Sigmoid colon (tissue), 6 donors: ENCODE measurements at regions not wholly inside any gene's neighbourhood (a gene's known extent, or its start where the extent isn't known, plus 50 kb on each side); places are given as distances from the start of the nearest gene placed in this dataset.

ENCODE experiments used
- DNase-seq: peaks from one replicate; pipeline ENCODE4 v3.0.0-alpha.2; 2019
- H3K27ac ChIP-seq, 4 donors: fragments of 200-600 bp; sonication (generic); one replicate each; pipeline ENCODE4 v1.5.1; 2016 to 2019; ENCODE audit warnings: mild to moderate bottlenecking in 1 of 4
- H3K27me3 ChIP-seq, 3 donors: fragments of 200-600 bp; sonication (generic); one replicate each; pipeline ENCODE4 v1.5.1; 2019; ENCODE audit warnings: mild to moderate bottlenecking in 1 of 3
- H3K36me3 ChIP-seq, 4 donors: fragments of 200-600 bp; sonication (generic); one replicate each; pipeline ENCODE4 v1.5.1; 2016 to 2019
- H3K4me1 ChIP-seq, 4 donors: fragments of 200-600 bp; sonication (generic); one replicate each; pipeline ENCODE4 v1.5.1; 2017 to 2019
- H3K4me3 ChIP-seq, 4 donors: fragments of 200-600 bp; sonication (generic); one replicate each; pipeline ENCODE4 v1.5.1; 2017 to 2019; ENCODE audit warnings: mild to moderate bottlenecking in 2 of 4, moderate library complexity in 1 of 4
- H3K9me3 ChIP-seq, 4 donors: fragments of 200-600 bp in 3 of 4; sonication (generic) in 3 of 4; one replicate each; pipeline versions ENCODE4 v1.5.1 to v1.6.1; 2013 to 2019
- EP300 ChIP-seq, 4 donors: sonication (generic); formaldehyde crosslinking; IDR thresholded peaks; one replicate each; pipeline ENCODE4 v1.6.1; 2017; ENCODE audit warnings: antibody characterized with exemption in 4 of 4
- POLR2A ChIP-seq, 2 donors: fragments of 450-650 bp; IDR thresholded peaks; one replicate each; pipeline ENCODE4 v1.6.1; 2016; ENCODE audit warnings: antibody characterized with exemption in 2 of 2, mild to moderate bottlenecking in 2 of 2, moderate library complexity in 2 of 2
- POLR2AphosphoS5 ChIP-seq, 4 donors: sonication (generic); formaldehyde crosslinking; IDR thresholded peaks; one replicate each; pipeline ENCODE4 v1.6.1; 2017; ENCODE audit warnings: antibody characterized with exemption in 4 of 4
- WGBS, 2 donors: extraction: QIAGEN DNeasy Blood & Tissue Kit; methylation state at CpG; one replicate each; pipeline ENCODE4 v1.1.7; 2013; 5-methylcytosine and 5-hydroxymethylcytosine counted together
- intact Hi-C: fragments of 100-400 bp; cut with DNase I; formaldehyde crosslinking; loops from one replicate; pipeline ENCODE4 v1.15.1; 2023
- TF ChIP-seq, protein P1 (sequence below), 4 experiments: fragments of 450-650 bp in 3 of 4; fragments of 200-600 bp in 1 of 4; IDR thresholded peaks; one replicate each; pipeline ENCODE4 v1.5.1; 2016 to 2019; ENCODE audit warnings: antibody characterized with exemption in 4 of 4, mild to moderate bottlenecking in 3 of 4, moderate library complexity in 2 of 4
- donor health status: healthy with polysubstance abuse.
- donor health status: healthy.

DNA sequence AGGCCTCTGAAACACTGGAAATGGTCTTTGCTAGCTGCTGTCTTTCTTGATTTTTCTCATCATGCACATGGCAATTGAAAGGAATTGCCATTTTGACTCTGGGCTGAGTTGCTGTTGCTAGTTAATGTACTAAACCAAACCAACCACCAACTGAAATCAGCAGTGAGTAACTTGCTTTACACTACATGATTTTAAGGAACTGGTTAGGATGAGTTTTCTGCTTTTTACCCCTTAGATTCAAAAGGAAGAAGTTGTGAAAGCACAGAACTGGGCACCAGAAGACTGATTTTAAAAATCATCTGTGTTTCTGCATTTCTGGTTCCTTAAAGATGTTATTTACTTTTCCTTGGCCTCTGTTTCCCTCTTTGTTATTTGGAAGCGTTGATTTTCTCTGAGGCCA is 361.9 kb downstream of the HLX start:
- Histone ChIP-seq H3K27ac (peak overlapping the region in 3 of 4 donors; percentile 5 to 31 (median 25)), H3K36me3 (no peaks in the 10 kb centered on the region), H3K4me3 (no peak overlapping the region), H3K27me3 (no peaks in the 10 kb centered on the region), H3K9me3 (no peaks in the 10 kb centered on the region), H3K4me1 (peaks cover 0 to 24% (median 21%) of the 10 kb centered on the region in 4 donors)
- WGBS, 2 donors: 81 to 90% methylated on average over 1 of the region's 1 CpG
- intact Hi-C loops: no loop called here
- no peak for DNase-seq
- TF ChIP-seq POLR2A (IDR thresholded peaks at IDR 0.05) (no peak), POLR2AphosphoS5 (IDR thresholded peaks at IDR 0.05) (no peak)

DNA sequence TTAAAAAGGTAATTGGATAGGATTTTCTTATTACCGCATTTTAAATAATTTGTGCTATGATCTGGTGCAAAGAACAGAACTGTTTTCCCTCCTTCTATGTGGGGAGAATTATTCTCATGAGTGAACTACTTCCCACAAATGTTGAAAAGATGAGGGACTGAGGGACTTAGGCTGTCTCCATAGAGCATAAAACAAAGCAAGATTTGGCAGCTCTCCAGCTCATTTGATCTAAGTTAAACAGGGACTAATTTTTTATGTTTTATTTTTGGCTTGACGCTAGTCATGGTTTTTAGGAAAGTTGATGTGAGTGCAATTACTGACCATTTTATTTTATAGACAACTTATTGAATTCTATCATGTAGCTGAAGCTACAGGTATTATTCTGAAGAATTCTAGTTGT is 362.3 kb downstream of the HLX start:
- no peak for DNase-seq
- WGBS, 2 donors: 58 to 69% methylated on average over 2 of the region's 2 CpGs
- TF ChIP-seq, protein P1, sequence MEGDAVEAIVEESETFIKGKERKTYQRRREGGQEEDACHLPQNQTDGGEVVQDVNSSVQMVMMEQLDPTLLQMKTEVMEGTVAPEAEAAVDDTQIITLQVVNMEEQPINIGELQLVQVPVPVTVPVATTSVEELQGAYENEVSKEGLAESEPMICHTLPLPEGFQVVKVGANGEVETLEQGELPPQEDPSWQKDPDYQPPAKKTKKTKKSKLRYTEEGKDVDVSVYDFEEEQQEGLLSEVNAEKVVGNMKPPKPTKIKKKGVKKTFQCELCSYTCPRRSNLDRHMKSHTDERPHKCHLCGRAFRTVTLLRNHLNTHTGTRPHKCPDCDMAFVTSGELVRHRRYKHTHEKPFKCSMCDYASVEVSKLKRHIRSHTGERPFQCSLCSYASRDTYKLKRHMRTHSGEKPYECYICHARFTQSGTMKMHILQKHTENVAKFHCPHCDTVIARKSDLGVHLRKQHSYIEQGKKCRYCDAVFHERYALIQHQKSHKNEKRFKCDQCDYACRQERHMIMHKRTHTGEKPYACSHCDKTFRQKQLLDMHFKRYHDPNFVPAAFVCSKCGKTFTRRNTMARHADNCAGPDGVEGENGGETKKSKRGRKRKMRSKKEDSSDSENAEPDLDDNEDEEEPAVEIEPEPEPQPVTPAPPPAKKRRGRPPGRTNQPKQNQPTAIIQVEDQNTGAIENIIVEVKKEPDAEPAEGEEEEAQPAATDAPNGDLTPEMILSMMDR (IDR thresholded peaks at IDR 0.05): no peak
- TF ChIP-seq EP300 (IDR thresholded peaks at IDR 0.05): no peak
- no peak for TF ChIP-seq POLR2A (IDR thresholded peaks at IDR 0.05)
- Histone ChIP-seq H3K9me3 (no peaks in the 10 kb centered on the region), H3K4me1 (peaks cover 0 to 20% (median 19%) of the 10 kb centered on the region in 4 donors), H3K36me3 (no peaks in the 10 kb centered on the region), H3K4me3 (no peak overlapping the region), H3K27me3 (no peaks in the 10 kb centered on the region), H3K27ac (peak overlapping the region in 1 of 4 donors; percentile 25)
- intact Hi-C loops: no loop called here

DNA sequence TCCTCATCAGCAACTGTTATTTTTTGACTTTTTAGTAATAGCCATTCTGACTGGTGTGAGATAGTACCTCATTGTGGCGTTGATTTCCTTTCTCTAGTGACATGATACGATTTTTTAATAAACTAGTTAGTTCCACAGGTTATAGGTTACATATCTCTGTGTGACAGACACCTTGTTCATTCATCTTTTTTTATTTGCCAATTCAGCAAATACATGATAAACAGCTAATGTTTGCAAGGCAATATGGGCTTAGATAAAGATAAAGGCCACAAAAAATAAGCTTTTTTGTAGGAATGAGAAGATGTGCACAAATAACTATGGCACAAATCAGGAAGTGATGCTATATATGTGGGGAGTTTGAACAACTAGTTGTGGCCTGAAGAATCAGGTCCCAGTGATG is 366.8 kb downstream of the HLX start:
- H3K36me3 ChIP-seq: no peaks in the 10 kb centered on the region
- intact Hi-C loops: no loop called here
- H3K4me3 ChIP-seq: no peak overlapping the region
- peaks cover 0 to 13% (median 11%) of the 10 kb centered on the region in 4 donors for H3K4me1 ChIP-seq
- no peaks in the 10 kb centered on the region for H3K27me3 ChIP-seq
- DNase-seq: no peak
- 57 to 79% methylated on average over 2 of the region's 2 CpGs for WGBS, 2 donors
- H3K9me3 ChIP-seq: no peaks in the 10 kb centered on the region
- TF ChIP-seq POLR2AphosphoS5 (IDR thresholded peaks at IDR 0.05) (no peak), EP300 (IDR thresholded peaks at IDR 0.05) (no peak), POLR2A (IDR thresholded peaks at IDR 0.05) (no peak)
- TF ChIP-seq, protein P1 (IDR thresholded peaks at IDR 0.05): no peak
- no peak overlapping the region for H3K27ac ChIP-seq

DNA sequence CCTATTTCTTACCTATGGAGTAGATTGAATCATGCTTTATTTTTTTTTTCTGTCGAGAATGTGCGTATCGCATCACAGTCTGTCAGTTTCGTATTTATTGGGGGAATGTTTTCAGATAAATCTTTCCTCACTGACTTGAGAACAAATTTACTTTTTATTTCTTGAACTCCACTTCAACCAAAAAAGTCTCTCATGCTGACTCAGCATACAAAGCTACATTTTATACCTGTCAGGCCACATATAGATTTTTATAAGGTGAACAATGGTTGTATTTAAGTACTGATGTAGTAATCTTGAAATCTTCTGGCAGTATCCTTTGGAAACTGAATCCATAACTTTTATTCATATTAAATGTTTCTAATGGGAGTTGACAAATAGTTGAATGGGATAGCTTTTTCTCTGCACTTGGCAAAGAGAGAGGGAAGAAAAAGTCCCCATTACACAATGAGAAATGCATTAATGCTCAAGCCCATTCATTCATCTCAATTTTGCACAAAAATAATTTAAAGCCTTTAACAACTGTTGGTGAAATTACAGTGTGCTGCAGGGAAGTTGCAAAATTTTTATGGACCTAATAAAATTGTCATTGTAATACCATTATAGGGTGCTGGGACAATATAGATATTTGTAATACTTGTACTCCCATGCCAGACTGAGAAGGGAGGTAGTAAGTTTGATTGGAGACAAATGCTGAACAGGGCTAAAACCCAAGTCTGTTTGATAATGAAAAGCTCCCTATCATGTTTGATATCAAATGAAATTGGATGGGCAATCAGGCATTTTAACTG is 367.6 kb downstream of the HLX start:
- no peak for TF ChIP-seq POLR2AphosphoS5 (IDR thresholded peaks at IDR 0.05)
- TF ChIP-seq EP300 (IDR thresholded peaks at IDR 0.05): no peak
- TF ChIP-seq, protein P1 (IDR thresholded peaks at IDR 0.05): no peak
- TF ChIP-seq POLR2A (IDR thresholded peaks at IDR 0.05): no peak
- H3K27me3 ChIP-seq: no peaks in the 10 kb centered on the region
- no peaks in the 10 kb centered on the region for H3K36me3 ChIP-seq
- H3K4me1 ChIP-seq: peaks cover 0 to 6% (median 4%) of the 10 kb centered on the region in 4 donors
- no peak for DNase-seq
- no peaks in the 10 kb centered on the region for H3K9me3 ChIP-seq
- intact Hi-C loops: no loop called here
- no peak overlapping the region for H3K4me3 ChIP-seq
- H3K27ac ChIP-seq: no peak overlapping the region
- 89 to 95% methylated on average over 4 of the region's 4 CpGs for WGBS, 2 donors

DNA sequence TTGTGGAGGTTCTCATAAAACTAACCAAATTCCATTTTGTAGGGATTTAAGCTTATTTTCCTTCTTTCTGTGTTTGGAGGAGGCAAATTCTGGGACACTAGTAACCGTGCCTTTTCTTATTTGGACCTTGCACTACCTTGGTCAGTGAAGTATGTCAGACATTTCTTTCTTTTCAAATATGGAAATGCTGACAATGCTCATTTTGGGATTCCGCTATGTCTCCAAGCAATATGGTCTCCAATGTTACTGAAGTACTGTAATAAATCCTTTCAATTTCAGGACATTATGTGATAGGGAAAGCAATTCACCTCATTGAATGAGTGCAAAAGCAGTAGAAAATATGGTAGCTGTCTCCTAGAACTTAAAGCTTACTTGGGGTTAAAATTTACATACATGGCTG is 372.3 kb downstream of the HLX start:
- Histone ChIP-seq H3K27ac (no peak overlapping the region), H3K27me3 (no peaks in the 10 kb centered on the region), H3K4me3 (no peak overlapping the region), H3K9me3 (peaks cover 0 to 4% (median 0%) of the 10 kb centered on the region in 4 donors), H3K36me3 (no peaks in the 10 kb centered on the region), H3K4me1 (no peaks in the 10 kb centered on the region)
- TF ChIP-seq POLR2A (IDR thresholded peaks at IDR 0.05) (no peak), EP300 (IDR thresholded peaks at IDR 0.05) (no peak), POLR2AphosphoS5 (IDR thresholded peaks at IDR 0.05) (no peak)
- TF ChIP-seq, protein P1 (IDR thresholded peaks at IDR 0.05): no peak
- intact Hi-C loops: no loop called here
- WGBS, 2 donors: 22 to 38% methylated on average over 2 of the region's 2 CpGs
- DNase-seq: no peak
